KMS-11 (cell line): ENCODE measurements at regions not wholly inside any gene's neighbourhood (a gene's known extent, or its start where the extent isn't known, plus 50 kb on each side); places are given as distances from the start of the nearest gene placed in this dataset.

Experiments
- H2AFZ ChIP-seq: fragments of 200-600 bp; sonication (generic); 2 replicates; pipeline ENCODE4 v1.6.1; 2016; ENCODE audit warnings: antibody characterized with exemption, mixed run types, low read depth
- H3K27ac ChIP-seq: fragments of 200-600 bp; sonication (generic); 2 replicates; pipeline ENCODE4 v1.6.1; 2016; ENCODE audit warnings: mild to moderate bottlenecking, mixed run types
- H3K27me3 ChIP-seq: fragments of 200-600 bp; sonication (generic); 2 replicates; pipeline ENCODE4 v1.6.1; 2017; ENCODE audit warnings: mild to moderate bottlenecking, low read depth, mixed run types, moderate library complexity; ENCODE audit not compliant: insufficient read depth
- H3K36me3 ChIP-seq: fragments of 200-600 bp; sonication (generic); 2 replicates; pipeline ENCODE4 v1.6.1; 2017; ENCODE audit warnings: mild to moderate bottlenecking, mixed run types; ENCODE audit not compliant: insufficient read depth
- H3K4me1 ChIP-seq: fragments of 200-600 bp; sonication (generic); 2 replicates; pipeline ENCODE4 v1.6.1; 2016; ENCODE audit warnings: mild to moderate bottlenecking, low read depth, mixed run types; ENCODE audit not compliant: poor library complexity, severe bottlenecking
- H3K4me2 ChIP-seq: fragments of 200-600 bp; sonication (generic); 2 replicates; pipeline ENCODE4 v1.7.0; 2016; ENCODE audit warnings: mild to moderate bottlenecking, mixed run types
- H3K4me3 ChIP-seq: fragments of 200-600 bp; sonication (generic); IDR thresholded peaks from 2 replicates; pipeline ENCODE4 v1.6.1; 2017; ENCODE audit warnings: low read depth, low read length, mixed read lengths; ENCODE audit not compliant: insufficient read depth
- H3K79me2 ChIP-seq: fragments of 200-600 bp; sonication (generic); 2 replicates; pipeline ENCODE4 v1.6.1; 2016; ENCODE audit warnings: low read depth, mixed run types; ENCODE audit not compliant: insufficient read depth
- H3K9ac ChIP-seq: fragments of 200-600 bp; sonication (generic); 2 replicates; pipeline ENCODE4 v1.6.1; 2016; ENCODE audit warnings: mild to moderate bottlenecking, mixed run types
- H4K20me1 ChIP-seq: fragments of 200-600 bp; sonication (generic); 2 replicates; pipeline ENCODE4 v1.6.1; 2016; ENCODE audit warnings: mild to moderate bottlenecking, mixed run types; ENCODE audit not compliant: insufficient read depth
- CTCF ChIP-seq: fragments of 200-600 bp; sonication (generic); conservative IDR thresholded peaks from 2 replicates; pipeline ENCODE4 v1.6.1; 2017; ENCODE audit warnings: low read depth, mild to moderate bottlenecking, antibody characterized with exemption, low read length, moderate library complexity, mixed read lengths

- Histone ChIP-seq H3K4me3 (no peak overlapping the region), H3K27ac (no peak overlapping the region), H3K27me3 (no peaks in the 10 kb centered on the region), H3K4me1 (no peaks in the 10 kb centered on the region), H4K20me1 (no peaks in the 10 kb centered on the region), H3K79me2 (no peaks in the 10 kb centered on the region), H2AFZ (no peak overlapping the region), H3K9ac (no peak overlapping the region), H3K4me2 (no peak overlapping the region), H3K36me3 (no peaks in the 10 kb centered on the region)
- no peak for TF ChIP-seq CTCF
Measured at GRCh38 chr7:86937363-86937878, 122.0 kb downstream of the ELAPOR2 start.

- no peaks in the 10 kb centered on the region for H3K36me3 ChIP-seq
- no peak overlapping the region for H3K27ac ChIP-seq
- H4K20me1 ChIP-seq: no peaks in the 10 kb centered on the region
- H3K4me3 ChIP-seq: no peak overlapping the region
- no peak overlapping the region for H2AFZ ChIP-seq
- no peaks in the 10 kb centered on the region for H3K27me3 ChIP-seq
- no peak overlapping the region for H3K9ac ChIP-seq
- no peak overlapping the region for H3K4me2 ChIP-seq
- no peak for TF ChIP-seq CTCF
- H3K79me2 ChIP-seq: no peaks in the 10 kb centered on the region
- no peaks in the 10 kb centered on the region for H3K4me1 ChIP-seq
Measured at GRCh38 chr7:86933295-86933845, 126.1 kb downstream of the ELAPOR2 start.

GRCh38 chr7:86932038-86932512, 127.4 kb downstream of the ELAPOR2 start:
- Histone ChIP-seq H3K27ac (no peak overlapping the region), H4K20me1 (no peaks in the 10 kb centered on the region), H3K27me3 (no peaks in the 10 kb centered on the region), H3K36me3 (no peaks in the 10 kb centered on the region), H3K4me2 (no peak overlapping the region), H3K4me1 (no peaks in the 10 kb centered on the region), H3K9ac (no peak overlapping the region), H2AFZ (no peak overlapping the region), H3K79me2 (no peaks in the 10 kb centered on the region), H3K4me3 (no peak overlapping the region)
- TF ChIP-seq CTCF: no peak

DNA sequence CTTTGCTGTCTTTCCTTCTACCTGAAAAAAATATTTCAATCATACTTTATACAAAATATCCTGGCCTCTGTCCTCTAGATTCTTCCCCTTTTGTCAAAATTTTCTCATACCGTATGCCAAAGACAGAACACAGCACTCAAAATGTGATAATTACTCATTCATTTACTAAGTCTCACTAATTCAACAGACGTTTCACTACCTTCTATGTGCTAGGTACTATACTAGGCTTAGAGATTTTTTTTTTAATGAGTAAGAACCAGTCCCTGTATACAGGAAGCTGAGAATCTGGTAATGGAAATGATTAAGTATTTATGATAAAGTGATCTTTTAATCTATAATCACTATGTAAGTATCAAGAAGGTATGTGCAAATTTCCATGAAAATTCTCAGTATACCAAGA, 128.0 kb downstream of the ELAPOR2 start:
- no peak for TF ChIP-seq CTCF
- H3K4me3 ChIP-seq: no peak overlapping the region
- no peaks in the 10 kb centered on the region for H3K36me3 ChIP-seq
- H3K79me2 ChIP-seq: no peaks in the 10 kb centered on the region
- no peak overlapping the region for H3K27ac ChIP-seq
- H3K4me2 ChIP-seq: no peak overlapping the region
- no peak overlapping the region for H3K9ac ChIP-seq
- H3K27me3 ChIP-seq: no peaks in the 10 kb centered on the region
- H3K4me1 ChIP-seq: no peaks in the 10 kb centered on the region
- no peaks in the 10 kb centered on the region for H4K20me1 ChIP-seq
- no peak overlapping the region for H2AFZ ChIP-seq
